ENCODE measurements at regions not wholly inside any gene's neighbourhood (a gene's known extent, or its start where the extent isn't known, plus 50 kb on each side); places are given as distances from the start of the nearest gene placed in this dataset.

DNA sequence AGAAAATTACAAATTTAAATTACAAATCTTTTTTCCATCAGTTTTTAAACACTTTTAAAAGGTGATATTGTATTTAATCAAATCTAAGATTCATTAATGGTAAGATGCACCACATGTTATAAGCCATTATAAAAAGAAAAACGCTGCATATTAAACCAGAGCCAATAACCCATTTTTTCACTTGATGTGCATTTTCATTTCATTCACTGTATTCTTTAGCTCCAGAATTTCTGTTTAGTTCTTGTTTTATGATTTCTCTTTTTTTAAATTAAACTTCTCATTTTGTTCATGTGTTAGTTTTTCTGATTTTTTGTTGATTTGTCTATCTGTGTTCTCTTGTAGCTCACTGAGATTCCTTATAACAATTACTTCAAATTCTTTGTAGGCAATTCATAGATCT lies 62.4 kb upstream of the MBOAT2 start:
- no TSS peak for BruUV-seq (replicated peaks)
- Histone ChIP-seq H3K27ac (ENCODE audit: control insufficient read depth, insufficient read depth) (no peak overlapping the region), H3K4me2 (ENCODE audit: control insufficient read depth, insufficient read depth) (no peak overlapping the region), H3K9me3 (replicated peaks; ENCODE audit: control insufficient read depth, insufficient read depth, low read length) (peaks cover 4% of the 10 kb centered on the region; the same call in 2 of the 3 replicates), H3K4me3 (no peak overlapping the region), H4K20me1 (ENCODE audit: control insufficient read depth, insufficient read depth) (no peaks in the 10 kb centered on the region), H3K9ac (ENCODE audit: control insufficient read depth, insufficient read depth, low read length) (no peak overlapping the region), H3K36me3 (ENCODE audit: control insufficient read depth in 2 of 2, insufficient read depth in 2 of 2, low read length in 1 of 2) (no peaks in the 10 kb centered on the region), H3K27me3 (replicated peaks in 1 of 2; ENCODE audit: control insufficient read depth in 2 of 2, insufficient read depth in 2 of 2, low read length in 1 of 2) (no peaks in the 10 kb centered on the region), H2AFZ (ENCODE audit: control insufficient read depth, low read depth, low read length) (no peak overlapping the region), H3K79me2 (ENCODE audit: control insufficient read depth, insufficient read depth, low read length) (no peaks in the 10 kb centered on the region), H3K4me1 (ENCODE audit: control insufficient read depth, insufficient read depth, low read length) (no peaks in the 10 kb centered on the region)
- intact Hi-C loops (cut with micrococcal nuclease; ENCODE audit: unreplicated experiment) (no loop called here), in situ Hi-C loops (cut with MboI) (no loop called here)
- TF ChIP-seq HDGF (IDR thresholded peaks at IDR 0.05): no peak
- TF ChIP-seq, protein P1, sequence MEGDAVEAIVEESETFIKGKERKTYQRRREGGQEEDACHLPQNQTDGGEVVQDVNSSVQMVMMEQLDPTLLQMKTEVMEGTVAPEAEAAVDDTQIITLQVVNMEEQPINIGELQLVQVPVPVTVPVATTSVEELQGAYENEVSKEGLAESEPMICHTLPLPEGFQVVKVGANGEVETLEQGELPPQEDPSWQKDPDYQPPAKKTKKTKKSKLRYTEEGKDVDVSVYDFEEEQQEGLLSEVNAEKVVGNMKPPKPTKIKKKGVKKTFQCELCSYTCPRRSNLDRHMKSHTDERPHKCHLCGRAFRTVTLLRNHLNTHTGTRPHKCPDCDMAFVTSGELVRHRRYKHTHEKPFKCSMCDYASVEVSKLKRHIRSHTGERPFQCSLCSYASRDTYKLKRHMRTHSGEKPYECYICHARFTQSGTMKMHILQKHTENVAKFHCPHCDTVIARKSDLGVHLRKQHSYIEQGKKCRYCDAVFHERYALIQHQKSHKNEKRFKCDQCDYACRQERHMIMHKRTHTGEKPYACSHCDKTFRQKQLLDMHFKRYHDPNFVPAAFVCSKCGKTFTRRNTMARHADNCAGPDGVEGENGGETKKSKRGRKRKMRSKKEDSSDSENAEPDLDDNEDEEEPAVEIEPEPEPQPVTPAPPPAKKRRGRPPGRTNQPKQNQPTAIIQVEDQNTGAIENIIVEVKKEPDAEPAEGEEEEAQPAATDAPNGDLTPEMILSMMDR (IDR thresholded peaks at IDR 0.05 in 2 of 3, conservative IDR thresholded peaks at IDR 0.05 in 1 of 3; ENCODE audit: control insufficient read depth in 2 of 3, extremely low read depth in 1 of 3, insufficient read depth in 1 of 3, low read depth in 3 of 3, low read length in 3 of 3): no peak
- TF ChIP-seq ZNF274 (IDR thresholded peaks at IDR 0.05; ENCODE audit: insufficient read depth, insufficient read length): no peak
- TF ChIP-seq SIN3A (IDR thresholded peaks at IDR 0.05; ENCODE audit: low read depth, low read length): no peak
- no peak for TF ChIP-seq ZNF24 (IDR thresholded peaks at IDR 0.05)
- no peak for TF ChIP-seq BRCA1 (IDR thresholded peaks at IDR 0.05; ENCODE audit: low read depth, low read length)
- TF ChIP-seq BMI1 (IDR thresholded peaks at IDR 0.05; ENCODE audit: borderline replicate concordance): no peak
- no peak for TF ChIP-seq MTA3 (IDR thresholded peaks at IDR 0.05; ENCODE audit: borderline replicate concordance, low read length)
- ATAC-seq: no peak
- RAD21 ChIA-PET (ENCODE audit: unreplicated experiment): no interaction called here
- no peak for DNase-seq (ENCODE audit: low read depth, low spot score)
- POLR2A ChIA-PET: interaction anchor here (0.6 kb wide), 1 partner anchor 242 kb away, joined by 3 read pairs; no protein-coding TSS in a partner anchor
- CTCF ChIA-PET: interaction anchor here (1.5 kb wide), 1 partner anchor 10 kb away, joined by 3 read pairs; no protein-coding TSS in a partner anchor
- SMC1A ChIA-PET (ENCODE audit: uncharacterized antibody, unreplicated experiment): no interaction called here
- no peak for FAIRE-seq
- 0% methylated on average over 1 of the region's 1 CpG for WGBS (ENCODE audit: insufficient coverage, insufficient replicate concordance, low lambda C conversion rate, missing lambda C conversion rate)
